Activated CD8-positive, alpha-beta memory T cell treated with anti-CD3 and anti-CD28 coated beads, Interleukin-2, amount 50 U/mL, for 48 hours (primary cell): ENCODE measurements at regions not wholly inside any gene's neighbourhood (a gene's known extent, or its start where the extent isn't known, plus 50 kb on each side); places are given as distances from the start of the nearest gene placed in this dataset.

Source experiments
- DNase-seq: peaks from one replicate; pipeline ENCODE4 v3.0.0-alpha.2; 2020

- DNase-seq: no peak
These were observed 100.9 kb upstream of the CCDC150 start for GRCh38 chr2:196538646-196539045.

GRCh38 chr2:196544906-196545433, 94.5 kb upstream of the CCDC150 start:
- no peak for DNase-seq

- DNase-seq: no peak
These were observed 93.2 kb upstream of the CCDC150 start for GRCh38 chr2:196546151-196546919.

- DNase-seq: no peak
These were observed 90.5 kb upstream of the CCDC150 start for GRCh38 chr2:196549052-196549451.

GRCh38 chr2:196551014-196551413, 88.5 kb upstream of the CCDC150 start:
- DNase-seq: no peak

- DNase-seq: no peak
These were observed 84.4 kb upstream of the CCDC150 start for GRCh38 chr2:196555161-196555560.

- no peak for DNase-seq
These were observed 83.8 kb upstream of the CCDC150 start for GRCh38 chr2:196555726-196556125.

GRCh38 chr2:196558497-196558896, 81.0 kb upstream of the CCDC150 start:
- DNase-seq: no peak

- DNase-seq: no peak
These were observed 75.6 kb upstream of the CCDC150 start for GRCh38 chr2:196563876-196564275.

- no peak for DNase-seq
These were observed 74.3 kb upstream of the CCDC150 start for GRCh38 chr2:196565106-196565765.

- no peak for DNase-seq
These were observed 73.5 kb upstream of the CCDC150 start for GRCh38 chr2:196565982-196566381.

- no peak for DNase-seq
These were observed 72.4 kb upstream of the CCDC150 start for GRCh38 chr2:196566961-196567666.

GRCh38 chr2:196568506-196568905, 71.0 kb upstream of the CCDC150 start:
- no peak for DNase-seq

GRCh38 chr2:196584903-196585302, 54.6 kb upstream of the CCDC150 start:
- DNase-seq: no peak

GRCh38 chr2:196586511-196586991, 53.0 kb upstream of the CCDC150 start:
- DNase-seq: no peak

GRCh38 chr2:196587056-196587455, 52.5 kb upstream of the CCDC150 start:
- DNase-seq: no peak

- no peak for DNase-seq
These were observed 51.8 kb upstream of the CCDC150 start for GRCh38 chr2:196587739-196588138.

GRCh38 chr2:196589419-196589818, 50.1 kb upstream of the CCDC150 start:
- no peak for DNase-seq
